SU-DHL-6 (cell line): ENCODE measurements at regions not wholly inside any gene's neighbourhood (a gene's known extent, or its start where the extent isn't known, plus 50 kb on each side); places are given as distances from the start of the nearest gene placed in this dataset.

ENCODE experiments used
- EZH2phosphoT487 ChIP-seq: fragments of 200-600 bp; sonication (generic), shearing (Covaris generic); conservative IDR thresholded peaks from 2 replicates; pipeline ENCODE4 v1.6.1; 2018; ENCODE audit warnings: mild to moderate bottlenecking, antibody characterized with exemption, low read length, moderate library complexity, mixed read lengths
- TF ChIP-seq, protein P1 (sequence below): fragments of 200-600 bp; sonication (generic); IDR thresholded peaks from one replicate; pipeline ENCODE4 v1.5.1; 2017; ENCODE audit warnings: antibody characterized with exemption, mild to moderate bottlenecking, low read length, moderate library complexity; ENCODE audit not compliant: insufficient read depth, poor library complexity, severe bottlenecking

DNA sequence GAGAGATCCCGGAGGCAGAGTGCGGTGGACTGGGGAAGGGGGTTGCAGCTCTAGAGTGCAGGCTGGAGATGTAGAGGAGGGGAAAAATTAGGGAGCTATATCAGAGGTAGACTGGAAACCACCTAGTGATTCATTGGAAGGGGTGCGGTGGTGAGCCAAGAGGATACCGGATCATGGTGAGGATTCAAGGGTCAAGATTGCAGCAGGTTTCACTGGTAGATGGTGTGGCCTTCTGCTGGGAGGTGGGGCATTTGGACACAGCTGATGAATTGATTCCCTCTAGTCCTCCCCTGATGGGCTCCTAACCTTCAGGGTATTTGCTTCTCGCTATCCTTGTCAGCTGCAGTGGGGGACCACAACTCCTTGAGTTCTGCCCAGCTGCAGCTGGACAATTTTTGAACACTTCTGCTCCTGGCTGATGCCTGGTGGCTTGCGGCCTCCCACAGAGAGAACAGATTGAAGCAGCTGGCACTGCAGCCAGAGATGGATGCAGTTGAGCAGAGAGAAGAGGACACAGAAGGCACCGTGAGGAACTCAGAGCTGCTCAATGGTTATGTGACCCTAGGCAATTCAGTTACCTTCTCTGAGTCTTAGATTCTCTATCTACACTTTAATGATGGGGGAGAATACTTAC, 134.4 kb upstream of the ABCA1 start:
- TF ChIP-seq EZH2phosphoT487 = no peak
- TF ChIP-seq, protein P1, sequence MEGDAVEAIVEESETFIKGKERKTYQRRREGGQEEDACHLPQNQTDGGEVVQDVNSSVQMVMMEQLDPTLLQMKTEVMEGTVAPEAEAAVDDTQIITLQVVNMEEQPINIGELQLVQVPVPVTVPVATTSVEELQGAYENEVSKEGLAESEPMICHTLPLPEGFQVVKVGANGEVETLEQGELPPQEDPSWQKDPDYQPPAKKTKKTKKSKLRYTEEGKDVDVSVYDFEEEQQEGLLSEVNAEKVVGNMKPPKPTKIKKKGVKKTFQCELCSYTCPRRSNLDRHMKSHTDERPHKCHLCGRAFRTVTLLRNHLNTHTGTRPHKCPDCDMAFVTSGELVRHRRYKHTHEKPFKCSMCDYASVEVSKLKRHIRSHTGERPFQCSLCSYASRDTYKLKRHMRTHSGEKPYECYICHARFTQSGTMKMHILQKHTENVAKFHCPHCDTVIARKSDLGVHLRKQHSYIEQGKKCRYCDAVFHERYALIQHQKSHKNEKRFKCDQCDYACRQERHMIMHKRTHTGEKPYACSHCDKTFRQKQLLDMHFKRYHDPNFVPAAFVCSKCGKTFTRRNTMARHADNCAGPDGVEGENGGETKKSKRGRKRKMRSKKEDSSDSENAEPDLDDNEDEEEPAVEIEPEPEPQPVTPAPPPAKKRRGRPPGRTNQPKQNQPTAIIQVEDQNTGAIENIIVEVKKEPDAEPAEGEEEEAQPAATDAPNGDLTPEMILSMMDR = no peak
